ENCODE measurements at regions not wholly inside any gene's neighbourhood (a gene's known extent, or its start where the extent isn't known, plus 50 kb on each side); places are given as distances from the start of the nearest gene placed in this dataset.

GRCh38 chr5:5983261-5983980, 394.9 kb downstream of the MED10 start:
- no peaks in the 10 kb centered on the region for H3K27me3 Mint-ChIP-seq (ENCODE audit: low read depth)
- no peaks in the 10 kb centered on the region for H3K9me3 Mint-ChIP-seq
- ATAC-seq (replicated peaks in 1 of 2), result no peak
- no peaks in the 10 kb centered on the region for H3K4me1 Mint-ChIP-seq (ENCODE audit: low read depth)
- H3K36me3 Mint-ChIP-seq (ENCODE audit: insufficient read depth in 2 of 2), result no peaks in the 10 kb centered on the region
- H3K4me3 Mint-ChIP-seq, result no peak overlapping the region
- DNase-seq, result no peak
- H3K27ac Mint-ChIP-seq, result no peak overlapping the region

GRCh38 chr5:5981562-5981961, 396.8 kb downstream of the MED10 start:
- Mint-ChIP-seq H3K9me3 (no peaks in the 10 kb centered on the region), H3K4me1 (ENCODE audit: low read depth) (no peaks in the 10 kb centered on the region), H3K4me3 (no peak overlapping the region), H3K36me3 (ENCODE audit: insufficient read depth in 2 of 2) (no peaks in the 10 kb centered on the region), H3K27me3 (ENCODE audit: low read depth) (no peaks in the 10 kb centered on the region), H3K27ac (no peak overlapping the region)
- no peak for ATAC-seq (replicated peaks in 1 of 2)
- no peak for DNase-seq

GRCh38 chr5:5980538-5980895, 397.8 kb downstream of the MED10 start:
- H3K27me3 Mint-ChIP-seq (ENCODE audit: low read depth), result no peaks in the 10 kb centered on the region

GRCh38 chr5:5979761-5980537, 398.4 kb downstream of the MED10 start:
- Mint-ChIP-seq H3K4me1 (ENCODE audit: low read depth) (no peaks in the 10 kb centered on the region), H3K9me3 (no peaks in the 10 kb centered on the region), H3K4me3 (no peak overlapping the region), H3K36me3 (ENCODE audit: insufficient read depth in 2 of 2) (no peaks in the 10 kb centered on the region), H3K27me3 (ENCODE audit: low read depth) (no peaks in the 10 kb centered on the region), H3K27ac (no peak overlapping the region)
- ATAC-seq (replicated peaks in 1 of 2) (no peak), DNase-seq (no peak)

More at GRCh38 chr5:5980538-5980895, 397.8 kb downstream of the MED10 start:
- H3K4me1 Mint-ChIP-seq (ENCODE audit: low read depth), result no peaks in the 10 kb centered on the region
- ATAC-seq (replicated peaks in 1 of 2) (no peak), DNase-seq (no peak)
- H3K4me3 Mint-ChIP-seq, result no peak overlapping the region
- no peaks in the 10 kb centered on the region for H3K36me3 Mint-ChIP-seq (ENCODE audit: insufficient read depth in 2 of 2)
- H3K9me3 Mint-ChIP-seq, result no peaks in the 10 kb centered on the region
- H3K27ac Mint-ChIP-seq, result no peak overlapping the region

GRCh38 chr5:5979377-5979760, 399.0 kb downstream of the MED10 start:
- Mint-ChIP-seq H3K36me3 (ENCODE audit: insufficient read depth in 2 of 2) (no peaks in the 10 kb centered on the region), H3K9me3 (no peaks in the 10 kb centered on the region), H3K4me1 (ENCODE audit: low read depth) (no peaks in the 10 kb centered on the region), H3K27me3 (ENCODE audit: low read depth) (no peaks in the 10 kb centered on the region), H3K4me3 (no peak overlapping the region), H3K27ac (no peak overlapping the region)
- no peak for ATAC-seq (replicated peaks in 1 of 2)
- no peak for DNase-seq

DNA sequence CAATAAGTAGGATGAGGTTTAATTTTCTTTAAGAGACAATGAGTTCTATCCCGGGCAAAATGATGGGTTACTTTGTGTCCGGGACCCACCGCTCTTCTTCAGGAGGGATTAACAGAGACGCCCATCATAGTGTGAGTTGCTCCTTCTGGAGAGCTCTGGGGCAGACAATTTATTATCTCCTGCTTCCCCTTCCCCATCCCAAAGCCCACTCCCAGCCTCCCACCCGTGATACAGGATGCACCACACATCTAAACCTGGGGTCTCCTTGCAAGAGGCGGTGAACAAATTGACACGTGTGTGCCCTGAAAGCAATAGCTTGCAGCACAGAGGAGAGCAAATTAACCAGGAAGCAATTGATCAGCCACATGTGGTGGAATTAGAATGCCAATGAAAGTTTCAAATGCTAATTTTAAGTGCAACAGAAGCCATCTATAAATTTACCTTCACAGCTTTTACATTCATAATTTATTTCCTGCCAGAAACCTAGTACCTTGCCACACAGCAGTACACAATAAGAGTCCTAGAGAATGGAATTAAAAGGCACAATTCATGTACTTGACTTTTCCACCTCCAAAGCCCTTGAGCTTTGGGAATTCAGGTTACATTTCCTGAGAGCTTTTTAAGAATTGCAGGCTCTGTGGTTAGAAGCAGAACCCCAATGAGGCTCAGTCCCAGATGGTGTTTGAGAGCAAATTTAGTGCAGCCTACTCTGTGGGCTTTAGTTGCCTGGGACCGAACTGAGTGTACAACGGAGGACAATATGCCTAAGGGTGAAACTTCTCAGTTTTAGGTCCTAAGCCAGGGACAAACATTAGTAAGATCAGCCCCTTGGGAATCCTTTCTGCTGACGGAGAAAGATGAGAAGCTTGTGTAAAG, 399.6 kb downstream of the MED10 start:
- Mint-ChIP-seq H3K4me3 (no peak overlapping the region), H3K27ac (no peak overlapping the region), H3K27me3 (ENCODE audit: low read depth) (no peaks in the 10 kb centered on the region), H3K4me1 (ENCODE audit: low read depth) (no peaks in the 10 kb centered on the region), H3K36me3 (ENCODE audit: insufficient read depth in 2 of 2) (no peaks in the 10 kb centered on the region), H3K9me3 (no peaks in the 10 kb centered on the region)
- ATAC-seq (replicated peaks in 1 of 2), result no peak
- no peak for DNase-seq

DNA sequence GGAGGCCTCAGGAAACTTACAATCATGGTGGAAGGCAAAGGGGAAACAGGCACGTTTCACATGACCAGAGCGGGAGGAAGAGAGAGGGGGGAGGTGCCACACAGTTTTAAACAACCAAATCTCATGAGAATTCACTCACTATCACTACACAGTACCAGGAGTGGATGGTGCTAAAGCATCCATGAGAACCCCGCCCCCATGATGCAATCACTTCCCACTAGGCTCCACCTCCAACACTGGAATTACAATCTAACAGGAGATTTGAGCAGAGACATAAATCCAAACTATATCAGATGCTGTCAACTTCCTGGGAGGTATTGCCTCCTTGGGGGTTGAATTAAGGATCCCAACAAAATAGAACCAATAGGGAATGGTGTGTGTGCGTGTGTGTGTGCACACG, 407.1 kb downstream of the MED10 start:
- H3K9me3 Mint-ChIP-seq, result no peaks in the 10 kb centered on the region
- H3K4me3 Mint-ChIP-seq, result no peak overlapping the region
- no peaks in the 10 kb centered on the region for H3K36me3 Mint-ChIP-seq (ENCODE audit: insufficient read depth in 2 of 2)
- ATAC-seq (replicated peaks in 1 of 2), result no peak
- H3K27me3 Mint-ChIP-seq (ENCODE audit: low read depth), result no peaks in the 10 kb centered on the region
- no peak overlapping the region for H3K27ac Mint-ChIP-seq
- no peak for DNase-seq
- H3K4me1 Mint-ChIP-seq (ENCODE audit: low read depth), result no peaks in the 10 kb centered on the region

GRCh38 chr5:5969942-5970483, 408.3 kb downstream of the MED10 start:
- Mint-ChIP-seq H3K27ac (no peak overlapping the region), H3K9me3 (peaks cover 1 to 2% of the 10 kb centered on the region in 2 donors), H3K27me3 (ENCODE audit: low read depth) (no peaks in the 10 kb centered on the region), H3K4me3 (no peak overlapping the region), H3K36me3 (ENCODE audit: insufficient read depth in 2 of 2) (no peaks in the 10 kb centered on the region), H3K4me1 (ENCODE audit: low read depth) (no peaks in the 10 kb centered on the region)
- ATAC-seq (replicated peaks in 1 of 2) (no peak), DNase-seq (no peak)

GRCh38 chr5:5968981-5969380, 409.4 kb downstream of the MED10 start:
- Mint-ChIP-seq H3K4me1 (ENCODE audit: low read depth) (no peaks in the 10 kb centered on the region), H3K4me3 (no peak overlapping the region), H3K36me3 (ENCODE audit: insufficient read depth in 2 of 2) (peaks cover 0 to 2% of the 10 kb centered on the region in 2 donors), H3K27ac (no peak overlapping the region), H3K27me3 (ENCODE audit: low read depth) (no peaks in the 10 kb centered on the region), H3K9me3 (peaks cover 2 to 5% of the 10 kb centered on the region in 2 donors)
- no peak for DNase-seq
- ATAC-seq (replicated peaks in 1 of 2), result no peak

- no peak overlapping the region for H3K27ac Mint-ChIP-seq
- ATAC-seq (replicated peaks in 1 of 2), result no peak
Measured at GRCh38 chr5:5967944-5968343, 410.4 kb downstream of the MED10 start.

GRCh38 chr5:5967373-5967772, 411.0 kb downstream of the MED10 start:
- DNase-seq (no peak), ATAC-seq (replicated peaks in 1 of 2) (no peak)
- Mint-ChIP-seq H3K27ac (no peak overlapping the region), H3K36me3 (ENCODE audit: insufficient read depth in 2 of 2) (peaks cover 0 to 2% of the 10 kb centered on the region in 2 donors), H3K27me3 (ENCODE audit: low read depth) (no peaks in the 10 kb centered on the region), H3K4me1 (ENCODE audit: low read depth) (no peaks in the 10 kb centered on the region), H3K9me3 (peaks cover 2 to 5% of the 10 kb centered on the region in 2 donors), H3K4me3 (no peak overlapping the region)

More at GRCh38 chr5:5967944-5968343, 410.4 kb downstream of the MED10 start:
- H3K4me1 Mint-ChIP-seq (ENCODE audit: low read depth), result no peaks in the 10 kb centered on the region
- no peaks in the 10 kb centered on the region for H3K27me3 Mint-ChIP-seq (ENCODE audit: low read depth)
- peaks cover 0 to 2% of the 10 kb centered on the region in 2 donors for H3K36me3 Mint-ChIP-seq (ENCODE audit: insufficient read depth in 2 of 2)
- DNase-seq, result no peak
- H3K4me3 Mint-ChIP-seq, result no peak overlapping the region
- H3K9me3 Mint-ChIP-seq, result peaks cover 2 to 5% of the 10 kb centered on the region in 2 donors

- H3K27ac Mint-ChIP-seq, result no peak overlapping the region
- H3K27me3 Mint-ChIP-seq (ENCODE audit: low read depth), result no peaks in the 10 kb centered on the region
- peaks cover 1 to 2% of the 10 kb centered on the region in 2 donors for H3K36me3 Mint-ChIP-seq (ENCODE audit: insufficient read depth in 2 of 2)
- H3K4me1 Mint-ChIP-seq (ENCODE audit: low read depth), result no peaks in the 10 kb centered on the region
- no peak overlapping the region for H3K4me3 Mint-ChIP-seq
- H3K9me3 Mint-ChIP-seq, result peaks cover 2 to 5% of the 10 kb centered on the region in 2 donors
- ATAC-seq (replicated peaks in 1 of 2) (no peak), DNase-seq (no peak)
Measured at GRCh38 chr5:5965132-5965531, 413.2 kb downstream of the MED10 start.

- Mint-ChIP-seq H3K4me1 (ENCODE audit: low read depth) (no peaks in the 10 kb centered on the region), H3K36me3 (ENCODE audit: insufficient read depth in 2 of 2) (peaks cover 1 to 2% of the 10 kb centered on the region in 2 donors), H3K27ac (no peak overlapping the region), H3K4me3 (no peak overlapping the region), H3K9me3 (peaks cover 2 to 5% of the 10 kb centered on the region in 2 donors), H3K27me3 (ENCODE audit: low read depth) (no peaks in the 10 kb centered on the region)
- ATAC-seq (replicated peaks in 1 of 2), result no peak
- no peak for DNase-seq
Measured at GRCh38 chr5:5964347-5964746, 414.0 kb downstream of the MED10 start.

Data from activated T-cell treated with anti-CD3 and anti-CD28 coated beads, Interleukin-2, amount 50 U/mL, for 72 hours (primary cell).